Ovary (tissue), 3 donors: ENCODE measurements at regions not wholly inside any gene's neighbourhood (a gene's known extent, or its start where the extent isn't known, plus 50 kb on each side); places are given as distances from the start of the nearest gene placed in this dataset.

ENCODE experiments used
- CTCF ChIP-seq, 3 donors: fragments of 450-650 bp in 2 of 3; fragments of 200-600 bp in 1 of 3; IDR thresholded peaks; one replicate each; pipeline versions ENCODE4 v1.5.1 to v1.8.0; 2016 to 2022; ENCODE audit warnings: antibody characterized with exemption in 3 of 3, mild to moderate bottlenecking in 1 of 3
- POLR2A ChIP-seq: fragments of 450-650 bp; IDR thresholded peaks from one replicate; pipeline ENCODE4 v1.6.1; 2017; ENCODE audit warnings: antibody characterized with exemption, mild to moderate bottlenecking, moderate library complexity
- donor health status: DM: no; HTN: no; CAD: no.

GRCh38 chr9:134994926-134995791 is 77.4 kb upstream of the FCN1 start:
- TF ChIP-seq CTCF (IDR thresholded peaks at IDR 0.05) (no peak), POLR2A (no peak)
